Fibroblast of lung (primary cell): ENCODE measurements at regions not wholly inside any gene's neighbourhood (a gene's known extent, or its start where the extent isn't known, plus 50 kb on each side); places are given as distances from the start of the nearest gene placed in this dataset.
A peak's percentile ranks its signal among the peaks of the same experiment; 100 is the strongest.

Experiments
- DNase-seq, 2 donors: peaks; one replicate each; pipeline versions ENCODE4 v3.0.0 to v3.0.0-alpha.2; 2010; ENCODE audit warnings: low read depth in 2 of 2
- H2AFZ ChIP-seq: 2 replicates; pipeline ENCODE4 v1.5.1; 2012; ENCODE audit warnings: low read length, control low read depth, inconsistent platforms
- H3K27ac ChIP-seq: 2 replicates; pipeline ENCODE4 v1.5.1; 2011; ENCODE audit warnings: low read length, control low read depth; ENCODE audit not compliant: insufficient read depth
- H3K27me3 ChIP-seq: 2 replicates; pipeline ENCODE4 v1.5.1; 2011; ENCODE audit warnings: mild to moderate bottlenecking, low read length; ENCODE audit not compliant: control insufficient read depth, insufficient read depth
- H3K36me3 ChIP-seq: 2 replicates; pipeline ENCODE4 v1.5.1; 2011; ENCODE audit warnings: low read length; ENCODE audit not compliant: control insufficient read depth, insufficient read depth
- H3K4me1 ChIP-seq: 2 replicates; pipeline ENCODE4 v1.5.1; 2011; ENCODE audit warnings: low read length; ENCODE audit not compliant: control insufficient read depth, insufficient read depth; ENCODE audit errors: extremely low read depth
- H3K4me2 ChIP-seq: 2 replicates; pipeline ENCODE4 v1.5.1; 2011; ENCODE audit warnings: low read length, control low read depth; ENCODE audit not compliant: insufficient read depth; ENCODE audit errors: extremely low read depth
- H3K4me3 ChIP-seq, 4 experiments: fragments of 200-600 bp in 1 of 4; sonication (generic) in 1 of 4; replicated peaks in 1 of 4; 2 replicates each; pipeline ENCODE4 v1.5.1; 2011 to 2016; ENCODE audit warnings: low read length in 4 of 4, low read depth in 3 of 4, mild to moderate bottlenecking in 3 of 4, control low read depth in 2 of 4, inconsistent platforms in 1 of 4, mixed read lengths in 1 of 4; ENCODE audit not compliant: insufficient read depth in 1 of 4; ENCODE audit errors: control extremely low read depth in 1 of 4
- H3K79me2 ChIP-seq: 2 replicates; pipeline ENCODE4 v1.5.1; 2012; ENCODE audit warnings: mild to moderate bottlenecking, low read length, inconsistent platforms; ENCODE audit not compliant: control insufficient read depth, insufficient read depth
- H3K9ac ChIP-seq: 2 replicates; pipeline ENCODE4 v1.5.1; 2011; ENCODE audit warnings: mild to moderate bottlenecking, low read length, control low read depth; ENCODE audit not compliant: insufficient read depth
- H3K9me3 ChIP-seq: 2 replicates; pipeline ENCODE4 v1.5.1; 2012; ENCODE audit warnings: low read depth, low read length; ENCODE audit not compliant: control insufficient read depth, insufficient read depth
- H4K20me1 ChIP-seq: 2 replicates; pipeline ENCODE4 v1.5.1; 2011; ENCODE audit warnings: low read length; ENCODE audit not compliant: control insufficient read depth, insufficient read depth; ENCODE audit errors: extremely low read depth
- EZH2 ChIP-seq: IDR thresholded peaks from 2 replicates; pipeline ENCODE4 v1.5.1; 2012; ENCODE audit warnings: low read length, control low read depth, mild to moderate bottlenecking; ENCODE audit errors: missing control alignments
- TF ChIP-seq, protein P1 (sequence below), 2 donors: IDR thresholded peaks in 1 of 2; conservative IDR thresholded peaks in 1 of 2; 1 replicate in 1 of 2; 2 replicates in 1 of 2; pipeline ENCODE4 v1.5.1; 2011 to 2012; ENCODE audit warnings: low read length in 2 of 2, control low read depth in 1 of 2, inconsistent platforms in 1 of 2, low read depth in 1 of 2, mild to moderate bottlenecking in 1 of 2

DNA sequence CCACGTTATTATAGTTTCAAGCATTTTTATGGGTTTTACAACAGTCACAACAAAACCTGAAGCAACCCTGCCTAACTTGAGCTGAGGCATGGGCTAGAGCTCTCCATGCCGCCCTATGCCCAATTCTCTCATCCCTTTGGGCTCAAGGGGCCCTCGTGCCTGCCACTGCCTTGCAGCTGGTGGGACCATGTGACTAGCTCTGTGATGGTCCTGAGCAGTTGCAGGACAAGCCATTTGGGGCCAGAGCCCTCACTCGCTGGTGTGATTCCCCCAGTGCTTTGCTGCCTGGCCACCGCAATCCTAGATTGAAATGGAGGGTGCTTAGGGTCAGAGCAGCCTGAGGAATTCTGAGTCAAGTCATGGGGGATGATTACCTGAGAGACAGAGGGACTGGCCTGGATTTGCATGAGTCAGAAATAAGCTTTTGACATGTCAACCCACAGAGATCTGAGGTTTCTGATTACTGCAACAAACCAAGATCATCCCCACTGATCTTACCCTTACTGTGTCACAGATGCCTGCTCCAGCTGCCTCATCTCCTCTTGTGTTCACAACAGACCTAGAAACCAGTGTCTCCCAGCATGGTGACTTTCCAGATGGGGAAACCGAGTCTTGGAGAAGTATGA, 323.7 kb downstream of the BRD1 start:
- no peaks in the 10 kb centered on the region for H3K27me3 ChIP-seq
- DNase-seq, result no peak
- no peaks in the 10 kb centered on the region for H3K36me3 ChIP-seq
- no peaks in the 10 kb centered on the region for H3K79me2 ChIP-seq
- no peak overlapping the region for H3K4me3 ChIP-seq
- H2AFZ ChIP-seq, result no peak overlapping the region
- no peaks in the 10 kb centered on the region for H4K20me1 ChIP-seq
- H3K27ac ChIP-seq, result no peak overlapping the region
- no peak overlapping the region for H3K4me2 ChIP-seq
- H3K9ac ChIP-seq, result no peak overlapping the region
- H3K9me3 ChIP-seq, result no peaks in the 10 kb centered on the region
- TF ChIP-seq, protein P1, sequence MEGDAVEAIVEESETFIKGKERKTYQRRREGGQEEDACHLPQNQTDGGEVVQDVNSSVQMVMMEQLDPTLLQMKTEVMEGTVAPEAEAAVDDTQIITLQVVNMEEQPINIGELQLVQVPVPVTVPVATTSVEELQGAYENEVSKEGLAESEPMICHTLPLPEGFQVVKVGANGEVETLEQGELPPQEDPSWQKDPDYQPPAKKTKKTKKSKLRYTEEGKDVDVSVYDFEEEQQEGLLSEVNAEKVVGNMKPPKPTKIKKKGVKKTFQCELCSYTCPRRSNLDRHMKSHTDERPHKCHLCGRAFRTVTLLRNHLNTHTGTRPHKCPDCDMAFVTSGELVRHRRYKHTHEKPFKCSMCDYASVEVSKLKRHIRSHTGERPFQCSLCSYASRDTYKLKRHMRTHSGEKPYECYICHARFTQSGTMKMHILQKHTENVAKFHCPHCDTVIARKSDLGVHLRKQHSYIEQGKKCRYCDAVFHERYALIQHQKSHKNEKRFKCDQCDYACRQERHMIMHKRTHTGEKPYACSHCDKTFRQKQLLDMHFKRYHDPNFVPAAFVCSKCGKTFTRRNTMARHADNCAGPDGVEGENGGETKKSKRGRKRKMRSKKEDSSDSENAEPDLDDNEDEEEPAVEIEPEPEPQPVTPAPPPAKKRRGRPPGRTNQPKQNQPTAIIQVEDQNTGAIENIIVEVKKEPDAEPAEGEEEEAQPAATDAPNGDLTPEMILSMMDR (conservative IDR thresholded peaks at IDR 0.05 in 1 of 2, IDR thresholded peaks at IDR 0.05 in 1 of 2; ENCODE audit: low read depth in 1 of 2, low read length in 2 of 2), result no peak
- no peak for TF ChIP-seq EZH2
- H3K4me1 ChIP-seq, result no peaks in the 10 kb centered on the region

DNA sequence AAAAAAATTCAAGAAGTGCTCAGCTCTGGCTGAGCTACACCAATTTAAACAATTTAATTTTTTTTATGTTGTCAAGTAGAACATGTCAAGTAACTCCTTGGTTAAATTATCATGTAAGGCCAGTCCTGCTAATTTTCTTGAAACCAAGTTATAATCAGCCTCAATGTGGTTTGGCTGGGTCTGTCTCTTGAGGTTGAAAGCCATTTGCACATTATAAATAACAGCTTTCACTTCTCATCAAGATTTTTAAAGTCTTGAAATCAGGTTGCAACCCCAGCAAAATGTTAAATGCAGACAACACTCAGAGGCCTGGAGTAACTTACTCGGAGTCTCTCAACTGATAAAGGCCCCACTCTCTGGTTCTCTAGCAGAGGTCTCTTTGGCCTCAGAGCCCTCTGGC, 324.4 kb downstream of the BRD1 start:
- Histone ChIP-seq H3K9me3 (no peaks in the 10 kb centered on the region), H3K4me3 (no peak overlapping the region), H2AFZ (no peak overlapping the region), H3K79me2 (no peaks in the 10 kb centered on the region), H3K9ac (no peak overlapping the region), H3K4me1 (no peaks in the 10 kb centered on the region), H3K4me2 (no peak overlapping the region), H3K36me3 (no peaks in the 10 kb centered on the region), H4K20me1 (no peaks in the 10 kb centered on the region), H3K27me3 (no peaks in the 10 kb centered on the region), H3K27ac (no peak overlapping the region)
- no peak for DNase-seq
- TF ChIP-seq, protein P1 (conservative IDR thresholded peaks at IDR 0.05 in 1 of 2, IDR thresholded peaks at IDR 0.05 in 1 of 2; ENCODE audit: low read depth in 1 of 2, low read length in 2 of 2), result no peak
- no peak for TF ChIP-seq EZH2

DNA sequence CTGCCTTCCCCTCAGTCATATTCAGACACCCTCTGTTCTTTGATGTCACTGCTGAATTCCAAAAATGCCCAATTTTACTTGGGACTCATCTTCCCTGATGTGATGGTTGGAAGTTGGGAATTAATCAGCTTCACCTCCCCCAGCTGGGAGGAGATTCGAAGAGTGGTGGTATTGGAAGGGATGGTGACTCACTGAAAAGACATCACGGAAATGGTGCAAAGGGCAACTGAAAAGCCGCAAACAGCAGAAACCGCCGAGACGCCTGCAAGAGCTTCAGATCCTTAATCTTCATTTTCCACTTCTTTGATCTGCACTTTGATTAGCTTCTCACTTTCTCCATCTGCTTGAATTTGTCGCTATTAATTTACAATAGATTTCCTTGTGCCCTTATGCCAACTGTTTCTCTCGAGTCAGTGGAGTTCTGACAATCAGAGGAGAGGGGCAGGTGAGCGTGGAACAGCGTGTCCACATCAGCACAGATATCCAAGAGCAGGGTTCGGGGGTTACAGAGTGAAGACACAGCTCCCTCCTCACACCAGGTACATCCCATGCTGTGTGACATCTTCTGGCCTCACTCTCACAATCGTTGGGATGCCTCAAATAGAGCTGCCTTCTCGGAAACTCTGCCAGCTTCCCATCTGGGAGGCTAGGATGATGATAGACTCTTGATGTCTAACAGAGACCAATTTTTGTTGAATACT, 325.4 kb downstream of the BRD1 start:
- H2AFZ ChIP-seq, result no peak overlapping the region
- no peaks in the 10 kb centered on the region for H3K9me3 ChIP-seq
- no peaks in the 10 kb centered on the region for H3K79me2 ChIP-seq
- H3K4me1 ChIP-seq, result no peaks in the 10 kb centered on the region
- H3K36me3 ChIP-seq, result no peaks in the 10 kb centered on the region
- no peak overlapping the region for H3K9ac ChIP-seq
- H3K27ac ChIP-seq, result no peak overlapping the region
- H3K4me2 ChIP-seq, result no peak overlapping the region
- no peak for TF ChIP-seq EZH2
- TF ChIP-seq, protein P1 (conservative IDR thresholded peaks at IDR 0.05 in 1 of 2, IDR thresholded peaks at IDR 0.05 in 1 of 2; ENCODE audit: low read depth in 1 of 2, low read length in 2 of 2), result no peak
- H3K4me3 ChIP-seq, result no peak overlapping the region
- peak; percentile 1 to 22 for DNase-seq
- H4K20me1 ChIP-seq, result no peaks in the 10 kb centered on the region
- no peaks in the 10 kb centered on the region for H3K27me3 ChIP-seq
